Right lobe of liver (tissue), 4 donors: ENCODE measurements at regions not wholly inside any gene's neighbourhood (a gene's known extent, or its start where the extent isn't known, plus 50 kb on each side); places are given as distances from the start of the nearest gene placed in this dataset.

ENCODE experiments used
- POLR2A ChIP-seq: fragments of 450-650 bp; IDR thresholded peaks from one replicate; pipeline ENCODE4 v1.6.1; 2017; ENCODE audit warnings: antibody characterized with exemption, mild to moderate bottlenecking
- TF ChIP-seq, protein P1 (sequence below), 4 donors: fragments of 200-600 bp in 3 of 4; fragments of 450-650 bp in 1 of 4; IDR thresholded peaks; one replicate each; pipeline versions ENCODE4 v1.5.1 to v1.8.0; 2016 to 2022; ENCODE audit warnings: antibody characterized with exemption in 4 of 4, mild to moderate bottlenecking in 2 of 4
- donor health status: DM: no; HTN: no; CAD: no.
- donor health status: DM: no; HTN: no; CAD: no.
- donor health status: DM: no; HTN: yes; CAD: no.

- TF ChIP-seq, protein P1, sequence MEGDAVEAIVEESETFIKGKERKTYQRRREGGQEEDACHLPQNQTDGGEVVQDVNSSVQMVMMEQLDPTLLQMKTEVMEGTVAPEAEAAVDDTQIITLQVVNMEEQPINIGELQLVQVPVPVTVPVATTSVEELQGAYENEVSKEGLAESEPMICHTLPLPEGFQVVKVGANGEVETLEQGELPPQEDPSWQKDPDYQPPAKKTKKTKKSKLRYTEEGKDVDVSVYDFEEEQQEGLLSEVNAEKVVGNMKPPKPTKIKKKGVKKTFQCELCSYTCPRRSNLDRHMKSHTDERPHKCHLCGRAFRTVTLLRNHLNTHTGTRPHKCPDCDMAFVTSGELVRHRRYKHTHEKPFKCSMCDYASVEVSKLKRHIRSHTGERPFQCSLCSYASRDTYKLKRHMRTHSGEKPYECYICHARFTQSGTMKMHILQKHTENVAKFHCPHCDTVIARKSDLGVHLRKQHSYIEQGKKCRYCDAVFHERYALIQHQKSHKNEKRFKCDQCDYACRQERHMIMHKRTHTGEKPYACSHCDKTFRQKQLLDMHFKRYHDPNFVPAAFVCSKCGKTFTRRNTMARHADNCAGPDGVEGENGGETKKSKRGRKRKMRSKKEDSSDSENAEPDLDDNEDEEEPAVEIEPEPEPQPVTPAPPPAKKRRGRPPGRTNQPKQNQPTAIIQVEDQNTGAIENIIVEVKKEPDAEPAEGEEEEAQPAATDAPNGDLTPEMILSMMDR (IDR thresholded peaks at IDR 0.05), result no peak
- no peak for TF ChIP-seq POLR2A
These were observed 143.8 kb downstream of the AVL9 start for GRCh38 chr7:32639122-32639521.
